Umbilical cord (tissue), 1 donor: ENCODE measurements at regions not wholly inside any gene's neighbourhood (a gene's known extent, or its start where the extent isn't known, plus 50 kb on each side); places are given as distances from the start of the nearest gene placed in this dataset.
A peak's percentile ranks its signal among the peaks of the same experiment; 100 is the strongest.

Experiments
- DNase-seq: peaks from one replicate; pipeline ENCODE4 v3.0.0-alpha.2; 2015; ENCODE audit warnings: low spot score

DNA sequence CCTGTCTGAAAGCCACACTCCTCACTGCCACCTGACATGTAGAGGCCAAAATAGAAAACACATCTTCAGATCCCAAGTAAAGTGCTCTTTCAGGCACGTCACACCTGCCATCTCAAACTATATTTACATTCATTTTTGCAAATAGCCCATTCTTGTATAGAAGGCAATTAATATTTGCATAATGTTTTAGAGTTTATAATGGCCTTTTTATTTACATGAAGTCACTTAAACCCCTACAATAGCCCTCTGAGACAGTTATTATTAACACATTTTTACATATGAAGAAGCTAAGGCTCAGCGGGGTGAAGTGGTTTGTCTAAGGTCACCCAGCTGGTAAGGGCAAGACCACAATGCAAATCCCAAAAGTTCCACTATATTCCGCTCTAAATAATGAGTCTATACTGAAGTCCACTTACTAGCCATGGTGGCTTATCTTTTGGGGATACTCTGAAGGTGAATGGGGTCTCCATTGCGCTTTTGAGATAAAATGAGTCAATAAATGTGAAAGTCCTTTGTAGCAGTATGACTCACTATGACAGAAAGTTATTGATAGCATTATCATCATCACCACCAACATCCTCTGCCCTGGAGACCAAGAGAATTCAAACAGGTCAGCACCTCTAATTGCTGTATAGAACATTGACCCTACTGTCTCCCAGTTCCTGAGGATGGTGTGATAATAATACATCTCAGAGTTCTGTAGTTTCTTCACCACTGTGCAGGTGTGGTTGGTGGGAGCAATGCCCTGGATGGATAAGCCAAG, 155.9 kb upstream of the BCL6 start:
- no peak for DNase-seq

GRCh38 chr3:187902041-187902471, 156.8 kb upstream of the BCL6 start:
- no peak for DNase-seq

DNA sequence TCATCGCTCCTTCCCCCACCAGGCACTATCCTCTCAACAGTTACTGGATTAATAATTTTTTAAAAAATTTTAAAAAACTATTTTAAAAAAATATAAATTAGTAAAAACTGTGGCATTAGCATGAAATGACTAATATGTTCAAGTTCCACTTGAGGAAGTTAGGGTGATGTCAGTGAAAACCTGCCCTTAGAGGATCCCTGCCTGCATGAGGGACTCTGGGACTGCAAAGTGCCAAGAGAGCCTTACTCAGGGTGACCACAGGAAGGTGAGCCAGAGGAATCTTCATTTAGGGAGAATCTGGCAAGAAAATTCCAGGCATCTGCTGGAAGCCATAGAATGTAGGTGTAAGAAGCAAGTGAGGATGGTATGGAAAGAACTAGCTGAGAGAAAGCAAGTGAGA, 157.7 kb upstream of the BCL6 start:
- DNase-seq: no peak

DNA sequence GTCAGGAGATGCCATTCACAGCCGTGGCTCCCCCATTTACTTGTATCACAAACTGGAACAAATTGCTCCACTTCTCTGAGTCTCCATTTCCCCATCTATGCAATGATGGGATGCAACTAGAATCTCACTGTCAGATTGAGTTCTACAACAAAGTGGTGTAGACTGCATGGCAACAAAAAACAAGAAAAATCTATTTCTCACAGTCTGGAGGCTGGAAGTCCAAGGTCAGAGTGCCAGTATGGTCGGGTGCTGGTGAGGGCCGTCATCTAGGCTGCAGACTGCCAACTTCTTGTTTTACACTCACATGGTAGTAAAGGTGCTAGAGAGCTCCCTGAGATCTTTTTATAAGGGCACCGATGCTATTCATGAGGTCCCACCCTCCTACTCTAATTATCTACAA, 158.4 kb upstream of the BCL6 start:
- no peak for DNase-seq

DNA sequence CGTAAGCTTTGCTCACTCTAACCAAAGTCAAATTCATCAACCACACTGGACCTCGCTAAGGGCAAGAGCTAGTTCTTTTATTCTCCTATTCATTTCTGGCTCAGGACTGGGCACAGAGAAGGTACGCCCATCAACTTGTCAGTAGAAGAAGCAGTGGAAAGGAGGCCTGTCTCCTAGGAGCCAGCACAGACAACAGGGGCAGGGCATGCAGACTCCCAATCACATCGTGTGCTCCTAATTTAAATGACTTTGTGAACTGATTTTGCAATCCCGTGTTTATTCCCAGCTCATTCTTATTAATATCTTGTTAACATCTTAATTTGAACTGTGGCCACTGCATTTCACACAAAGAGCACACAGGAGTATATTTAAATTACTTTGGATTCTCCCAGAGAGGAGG, 161.1 kb upstream of the BCL6 start:
- DNase-seq: no peak

GRCh38 chr3:187906920-187907319, 161.7 kb upstream of the BCL6 start:
- no peak for DNase-seq

DNA sequence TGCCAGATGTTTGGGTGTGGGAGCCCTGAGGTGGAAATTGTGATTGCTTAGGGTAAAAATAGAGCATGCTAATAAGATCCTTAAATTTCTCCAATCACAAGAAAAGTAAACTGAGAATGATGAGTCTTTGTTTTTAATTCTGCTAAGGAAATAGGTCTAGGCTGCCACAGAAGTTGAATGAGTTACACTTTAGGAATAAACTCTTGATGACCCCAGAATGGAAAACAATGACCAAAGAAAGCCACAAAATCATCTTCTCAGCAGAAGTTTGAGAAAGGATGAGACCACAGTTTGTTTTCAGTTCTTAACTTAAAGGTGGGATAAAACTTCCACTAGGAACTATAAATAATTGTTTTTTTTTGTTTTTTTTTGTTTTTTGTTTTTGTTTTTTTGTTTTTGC, 164.6 kb upstream of the BCL6 start:
- DNase-seq: no peak

DNA sequence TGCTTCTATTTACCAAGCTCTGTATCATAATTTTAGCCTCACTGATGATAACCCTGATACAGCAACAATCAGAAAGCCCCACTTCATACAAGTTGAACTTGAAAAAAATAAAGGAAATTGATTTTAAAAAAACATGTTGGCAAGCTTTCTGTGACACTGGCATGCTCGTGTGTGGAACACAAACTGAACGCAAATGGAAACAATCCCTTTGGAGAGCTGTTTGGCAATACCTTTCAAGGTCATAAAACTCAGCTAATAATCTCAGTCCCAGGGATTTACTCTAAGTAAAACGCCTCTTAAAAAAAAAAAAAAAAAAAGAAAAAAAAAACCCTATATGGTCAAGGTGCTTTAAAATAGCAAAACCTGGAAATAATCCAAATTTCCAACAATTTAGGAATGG, 166.7 kb upstream of the BCL6 start:
- no peak for DNase-seq

DNA sequence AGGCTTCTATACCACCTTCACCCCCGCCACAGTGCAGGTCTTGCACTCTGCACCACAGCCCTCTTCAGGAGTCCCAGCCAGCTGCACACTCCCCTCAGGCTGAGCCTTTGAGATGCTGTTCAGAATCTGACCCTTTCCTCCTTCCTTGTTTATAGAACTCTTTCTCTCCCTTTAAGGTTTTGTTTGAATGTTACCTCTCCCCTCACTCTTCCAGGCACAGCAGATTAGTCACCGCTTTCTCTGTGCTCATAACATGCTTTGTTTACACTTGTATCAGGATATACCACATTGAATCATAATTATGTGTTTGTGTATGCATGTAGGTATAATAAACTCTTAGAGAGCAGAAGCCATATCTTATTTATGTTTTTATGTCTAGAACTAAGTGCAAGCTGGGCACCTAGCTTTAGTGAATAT, 168.4 kb upstream of the BCL6 start:
- DNase-seq: no peak

- DNase-seq: peak; percentile 17
Measured at GRCh38 chr3:187914231-187914630, 169.0 kb upstream of the BCL6 start.

DNA sequence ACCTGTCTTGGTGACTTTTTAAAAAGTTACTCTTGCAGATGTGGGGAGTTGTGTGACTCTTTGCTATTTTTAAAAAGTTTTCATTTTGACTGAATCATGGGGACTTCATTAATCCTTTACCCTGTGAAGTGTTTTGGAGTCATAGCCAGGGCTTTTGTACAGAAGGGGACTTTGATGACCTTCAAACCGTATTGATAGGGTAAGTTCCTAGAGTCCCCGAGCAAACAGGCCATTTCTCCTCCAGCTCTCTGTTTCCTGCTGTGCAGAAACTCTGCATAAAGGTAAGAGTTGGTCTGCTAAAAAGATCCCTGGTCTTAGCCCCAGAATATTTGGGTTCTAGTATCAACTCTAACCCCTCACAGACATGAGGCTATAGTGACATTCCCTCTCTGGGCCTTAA, 170.8 kb upstream of the BCL6 start:
- no peak for DNase-seq

DNA sequence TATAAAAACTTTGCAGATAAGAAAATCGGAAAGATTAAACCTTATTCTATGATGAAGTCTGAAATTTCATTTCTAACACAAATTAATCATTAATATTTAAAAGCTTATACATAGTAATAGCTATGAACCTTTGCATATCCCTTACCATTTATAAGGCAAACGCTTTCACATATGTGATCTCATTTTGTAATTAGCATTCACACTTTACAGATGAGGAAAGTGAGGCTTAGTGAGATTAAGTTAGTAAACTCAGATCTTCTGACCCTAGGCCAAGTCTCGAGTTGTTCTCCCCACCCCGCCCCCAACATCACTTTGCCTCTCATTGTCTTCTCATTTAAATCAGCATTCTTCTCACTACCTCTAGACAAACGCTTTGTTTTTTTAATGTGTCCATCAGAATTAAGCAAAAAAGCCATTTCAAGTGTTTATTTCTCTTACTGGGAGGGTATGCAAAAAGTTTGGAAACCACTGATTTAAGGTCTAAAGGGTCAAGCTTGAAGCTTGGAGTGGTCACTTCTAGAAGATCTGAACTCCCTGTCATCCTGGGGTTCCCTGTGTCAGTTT, 172.9 kb upstream of the BCL6 start:
- no peak for DNase-seq

GRCh38 chr3:187919048-187919447, 173.8 kb upstream of the BCL6 start:
- DNase-seq: no peak

DNA sequence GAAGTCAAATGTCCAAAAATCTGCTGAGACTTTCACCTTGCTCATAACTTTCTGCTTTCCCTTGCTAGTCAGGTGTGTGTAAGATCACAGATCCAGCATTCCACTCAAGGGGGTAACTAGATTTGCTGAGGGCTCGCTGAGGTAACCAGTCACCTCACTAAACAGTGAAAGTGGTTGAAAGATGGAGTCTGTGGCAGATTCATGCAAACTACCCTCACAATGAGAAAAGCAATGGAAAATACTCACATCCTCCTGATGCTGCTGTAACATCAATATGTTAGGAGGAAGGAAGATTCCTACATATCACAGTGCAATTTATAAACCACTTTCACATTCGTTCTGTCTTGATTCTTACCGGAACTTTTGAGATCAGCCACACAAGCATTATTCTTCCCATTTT, 174.3 kb upstream of the BCL6 start:
- no peak for DNase-seq

GRCh38 chr3:187920030-187920429, 174.8 kb upstream of the BCL6 start:
- DNase-seq: no peak

- DNase-seq: peak; percentile 18
Measured at GRCh38 chr3:187920913-187921312, 175.6 kb upstream of the BCL6 start.

GRCh38 chr3:187921391-187922074, 176.3 kb upstream of the BCL6 start:
- no peak for DNase-seq

DNA sequence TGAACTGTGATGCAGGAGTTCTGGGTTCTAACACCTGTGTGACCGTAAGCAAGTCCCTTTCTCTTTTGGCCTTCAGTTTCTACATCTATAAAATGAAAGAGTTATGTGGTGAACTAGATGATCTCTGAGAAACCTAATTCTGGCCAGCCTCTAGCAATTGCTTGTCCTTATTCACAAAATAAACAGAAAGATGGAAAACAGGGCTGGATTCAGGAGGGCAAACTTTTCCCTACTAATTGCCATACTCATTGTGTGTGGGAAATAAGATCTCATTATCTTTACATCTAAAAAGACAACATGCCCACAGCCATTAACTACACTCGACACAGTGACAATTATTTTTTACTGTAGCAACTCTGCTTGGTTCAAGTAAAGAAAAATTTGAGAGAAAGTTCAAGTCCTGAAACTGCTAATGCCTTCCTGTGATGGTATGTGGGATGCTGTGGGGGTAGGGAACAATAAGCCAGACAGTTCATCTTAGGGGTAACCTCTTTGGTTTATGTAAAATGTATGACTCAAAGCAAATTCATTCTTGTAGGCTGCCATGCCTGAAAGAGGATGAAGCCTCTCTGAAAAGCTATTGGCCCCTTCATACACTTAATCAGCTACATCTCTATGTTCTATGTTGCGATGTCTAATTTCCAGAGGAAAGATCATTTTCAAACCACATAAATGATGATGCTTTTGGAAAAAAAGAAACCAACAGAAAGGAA, 177.6 kb upstream of the BCL6 start:
- no peak for DNase-seq

DNA sequence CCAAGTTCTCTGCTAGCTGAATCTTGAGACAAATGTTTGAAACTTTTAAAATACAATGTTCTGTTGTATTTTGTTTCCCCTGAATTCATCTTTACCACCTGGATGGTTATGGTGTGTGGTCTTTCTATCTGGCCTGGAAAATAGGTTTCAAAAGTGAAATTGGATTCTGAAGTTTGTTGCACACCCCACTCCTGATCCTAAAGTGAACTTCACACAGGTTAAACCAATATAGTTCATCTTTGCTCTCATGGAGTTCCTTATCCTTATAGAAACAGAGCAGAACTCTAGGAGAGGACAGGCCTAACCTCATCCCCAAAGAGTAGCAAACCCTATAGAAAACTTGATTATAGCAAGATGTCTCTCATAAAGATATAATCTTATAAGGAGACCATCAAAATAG, 179.4 kb upstream of the BCL6 start:
- DNase-seq: no peak

GRCh38 chr3:187925326-187925725, 180.1 kb upstream of the BCL6 start:
- no peak for DNase-seq

- DNase-seq: no peak
Measured at GRCh38 chr3:187926620-187927019, 181.4 kb upstream of the BCL6 start.

DNA sequence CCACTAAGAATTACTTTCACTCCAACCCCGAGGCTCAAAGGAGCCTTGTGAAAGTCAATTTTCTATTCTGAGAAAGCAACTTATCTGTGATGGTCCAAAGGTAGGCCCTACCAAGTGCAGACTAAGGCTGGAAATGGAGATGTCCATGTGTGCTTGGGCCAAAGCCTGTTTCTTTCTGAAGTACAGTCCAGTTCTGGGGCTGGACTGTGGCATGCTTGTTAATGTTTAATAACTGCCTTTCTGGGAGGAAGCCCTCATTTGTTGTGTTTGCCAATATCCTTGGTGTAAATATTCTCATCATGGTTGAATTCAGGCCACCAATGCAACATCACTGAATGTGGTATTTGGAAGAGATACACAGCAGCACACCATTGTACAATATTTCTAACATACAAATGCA, 182.3 kb upstream of the BCL6 start:
- DNase-seq: no peak
